ENCODE measurements at regions not wholly inside any gene's neighbourhood (a gene's known extent, or its start where the extent isn't known, plus 50 kb on each side); places are given as distances from the start of the nearest gene placed in this dataset.

GRCh38 chr5:174834081-174834480 lies 109.7 kb downstream of the MSX2 start:
- intact Hi-C loops (cut with DNase I; ENCODE audit: low total_unique reads) = loop anchor here (5.0 kb wide), 1 partner anchor 718 kb away; no protein-coding TSS in a partner anchor
- no peak for TF ChIP-seq POLR2A (IDR thresholded peaks at IDR 0.05)
- TF ChIP-seq CTCF (IDR thresholded peaks at IDR 0.05) = no peak
- no peak for TF ChIP-seq POLR2AphosphoS5 (IDR thresholded peaks at IDR 0.05)
- H3K4me3 ChIP-seq = no peak overlapping the region
- H3K27me3 ChIP-seq = no peaks in the 10 kb centered on the region
- no peaks in the 10 kb centered on the region for H3K9me3 ChIP-seq
- no peaks in the 10 kb centered on the region for H3K36me3 ChIP-seq
- DNase-seq (ENCODE audit: low spot score in 2 of 2) = no peak
- no peaks in the 10 kb centered on the region for H3K4me1 ChIP-seq
- no peak overlapping the region for H3K27ac ChIP-seq

GRCh38 chr5:174832811-174833210 lies 108.4 kb downstream of the MSX2 start:
- no peak for DNase-seq (ENCODE audit: low spot score in 2 of 2)
- Histone ChIP-seq H3K4me1 (no peaks in the 10 kb centered on the region), H3K9me3 (no peaks in the 10 kb centered on the region), H3K4me3 (no peak overlapping the region), H3K27me3 (no peaks in the 10 kb centered on the region), H3K27ac (no peak overlapping the region), H3K36me3 (no peaks in the 10 kb centered on the region)
- intact Hi-C loops (cut with DNase I; ENCODE audit: low total_unique reads) = loop anchor here (5.0 kb wide), 1 partner anchor 719 kb away; no protein-coding TSS in a partner anchor
- TF ChIP-seq POLR2AphosphoS5 (IDR thresholded peaks at IDR 0.05) (no peak), POLR2A (IDR thresholded peaks at IDR 0.05) (no peak), CTCF (IDR thresholded peaks at IDR 0.05) (no peak)

DNA sequence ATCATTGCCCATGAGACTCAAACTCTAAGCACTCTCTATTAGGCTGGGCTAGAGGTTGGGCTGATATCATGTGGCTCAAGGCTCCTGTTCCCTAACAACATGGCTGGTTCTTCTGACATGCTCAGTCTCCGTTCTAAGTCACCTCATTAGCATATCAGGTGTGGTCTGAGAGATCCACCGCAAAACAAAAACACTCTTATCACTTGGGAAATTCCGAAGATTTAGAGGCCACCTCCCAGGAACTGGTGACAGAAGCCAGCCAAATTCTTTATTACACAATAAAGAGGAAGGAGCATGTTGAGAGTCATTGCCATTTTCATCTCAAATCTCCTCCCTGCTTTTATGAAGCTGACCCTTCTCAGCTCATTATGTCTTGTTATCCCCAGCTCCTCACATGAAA lies 107.6 kb downstream of the MSX2 start:
- H3K36me3 ChIP-seq = no peaks in the 10 kb centered on the region
- intact Hi-C loops (cut with DNase I; ENCODE audit: low total_unique reads) = loop anchor here (5.0 kb wide), 1 partner anchor 720 kb away; no protein-coding TSS in a partner anchor
- DNase-seq (ENCODE audit: low spot score in 2 of 2) = no peak
- no peak overlapping the region for H3K4me3 ChIP-seq
- no peaks in the 10 kb centered on the region for H3K27me3 ChIP-seq
- H3K27ac ChIP-seq = no peak overlapping the region
- no peaks in the 10 kb centered on the region for H3K9me3 ChIP-seq
- H3K4me1 ChIP-seq = no peaks in the 10 kb centered on the region
- TF ChIP-seq CTCF (IDR thresholded peaks at IDR 0.05) (no peak), POLR2A (IDR thresholded peaks at IDR 0.05) (no peak), POLR2AphosphoS5 (IDR thresholded peaks at IDR 0.05) (no peak)

DNA sequence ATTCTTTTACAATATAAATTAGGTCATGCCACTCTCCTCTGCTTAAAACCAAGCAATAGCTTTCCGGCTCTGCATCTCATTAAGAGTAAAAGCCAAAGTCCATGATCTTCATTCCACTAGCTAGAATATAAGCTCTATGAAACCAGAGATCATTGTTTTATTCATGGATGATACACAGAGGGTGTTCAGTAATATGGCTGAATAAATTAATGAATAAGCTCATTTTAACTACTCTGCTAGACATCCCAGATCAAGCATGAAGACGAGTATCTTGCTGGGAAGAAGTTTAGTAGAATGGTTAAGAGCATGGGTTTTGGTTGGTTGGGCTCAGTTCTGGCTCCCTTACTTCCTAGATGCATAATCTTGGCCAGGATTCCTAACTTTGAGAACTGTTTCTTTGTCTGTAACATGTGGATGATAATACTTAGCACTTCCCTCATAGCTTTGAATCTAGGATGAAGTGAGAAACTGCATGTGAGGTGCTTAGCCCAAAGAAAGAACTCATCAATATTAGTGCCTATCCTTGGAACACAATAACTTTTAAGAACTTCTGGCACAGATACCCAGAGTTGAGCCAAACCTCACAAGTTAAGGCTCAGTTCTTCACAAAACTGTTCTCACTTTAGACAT lies 106.8 kb downstream of the MSX2 start:
- Histone ChIP-seq H3K36me3 (no peaks in the 10 kb centered on the region), H3K27me3 (no peaks in the 10 kb centered on the region), H3K9me3 (no peaks in the 10 kb centered on the region), H3K4me3 (no peak overlapping the region), H3K4me1 (no peaks in the 10 kb centered on the region), H3K27ac (no peak overlapping the region)
- no peak for DNase-seq (ENCODE audit: low spot score in 2 of 2)
- intact Hi-C loops (cut with DNase I; ENCODE audit: low total_unique reads) = loop anchor here (5.0 kb wide), 1 partner anchor 721 kb away; no protein-coding TSS in a partner anchor
- TF ChIP-seq POLR2A (IDR thresholded peaks at IDR 0.05) = no peak
- TF ChIP-seq CTCF (IDR thresholded peaks at IDR 0.05) = no peak
- no peak for TF ChIP-seq POLR2AphosphoS5 (IDR thresholded peaks at IDR 0.05)

- Histone ChIP-seq H3K9me3 (no peaks in the 10 kb centered on the region), H3K4me1 (no peaks in the 10 kb centered on the region), H3K4me3 (no peak overlapping the region), H3K27me3 (no peaks in the 10 kb centered on the region), H3K36me3 (no peaks in the 10 kb centered on the region), H3K27ac (no peak overlapping the region)
- no peak for TF ChIP-seq CTCF (IDR thresholded peaks at IDR 0.05)
- no peak for TF ChIP-seq POLR2AphosphoS5 (IDR thresholded peaks at IDR 0.05)
- TF ChIP-seq POLR2A (IDR thresholded peaks at IDR 0.05) = no peak
- intact Hi-C loops (cut with DNase I; ENCODE audit: low total_unique reads) = no loop called here
- DNase-seq (ENCODE audit: low spot score in 2 of 2) = no peak
Measured at GRCh38 chr5:174829511-174829864, 105.1 kb downstream of the MSX2 start.

Measured in breast epithelium (tissue), 4 donors.